ENCODE measurements at regions not wholly inside any gene's neighbourhood (a gene's known extent, or its start where the extent isn't known, plus 50 kb on each side); places are given as distances from the start of the nearest gene placed in this dataset.
"Not testable (repeated sequence)": the region's sequence is repeated elsewhere in the genome, so short reads cannot be mapped to it uniquely, and the experiment has no call there.

DNA sequence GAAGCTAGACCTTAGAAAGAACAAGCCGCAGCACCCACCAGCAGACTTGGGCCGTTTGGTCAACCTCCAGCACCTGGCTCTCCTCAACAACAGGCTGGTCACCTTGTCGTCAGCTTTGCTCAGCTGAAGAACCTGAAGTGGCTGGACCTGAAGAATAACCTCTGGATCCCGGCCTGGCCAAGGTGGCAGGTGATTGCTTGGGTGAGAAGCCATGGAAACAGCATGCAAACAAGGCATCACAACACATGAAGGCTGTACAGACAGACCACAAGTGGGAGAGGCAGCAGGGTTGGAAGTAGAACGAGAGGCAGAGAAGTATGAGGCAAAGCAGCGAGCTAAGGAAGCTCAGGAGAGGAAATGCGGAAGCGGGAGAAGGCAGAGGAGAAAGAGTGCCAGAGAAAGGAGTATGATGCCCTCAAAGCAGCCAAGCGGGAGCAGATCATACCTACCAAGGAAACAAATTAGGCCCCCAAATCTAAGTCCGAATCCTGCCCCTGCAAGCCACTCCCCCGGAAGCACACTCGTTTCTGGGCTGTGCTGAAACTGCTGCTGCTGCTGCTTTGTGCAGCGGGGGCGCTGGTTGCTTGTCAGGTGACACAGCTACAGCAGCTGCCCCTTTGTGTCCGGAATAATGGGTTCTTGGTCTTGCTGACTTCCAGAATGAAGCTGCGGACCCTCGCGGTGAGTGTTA is 121.6 kb upstream of the LGSN start:
- no peak for DNase-seq

GRCh38 chr6:63442870-63443269 is 123.1 kb upstream of the LGSN start:
- no peak for DNase-seq

DNA sequence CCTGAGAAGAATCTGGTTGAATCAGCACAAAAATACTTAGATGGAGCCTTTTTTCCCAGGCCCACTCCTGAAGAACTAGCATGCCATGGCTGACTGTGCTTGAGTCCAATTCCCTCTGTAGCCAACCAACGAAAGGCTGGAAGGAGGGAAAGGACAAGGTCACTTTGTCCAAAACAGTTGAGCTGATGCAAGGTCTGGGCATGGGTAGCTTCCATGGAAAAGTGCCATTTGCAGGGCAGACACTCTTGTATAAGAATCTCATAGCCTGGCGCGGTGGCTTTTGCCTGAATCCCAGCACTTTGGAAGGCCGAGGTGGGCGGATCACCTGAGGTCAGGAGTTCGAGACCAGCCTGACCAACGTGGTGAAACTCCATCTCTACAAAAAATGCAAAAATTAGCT is 125.0 kb upstream of the LGSN start:
- DNase-seq: no peak

GRCh38 chr6:63446405-63446804 is 125.9 kb upstream of the LOC128125822 start:
- no peak for DNase-seq

- no peak for DNase-seq
Observed at GRCh38 chr6:63447134-63447533, 125.1 kb upstream of the LOC128125822 start.

GRCh38 chr6:63448229-63448628 is 124.1 kb upstream of the LOC128125822 start:
- DNase-seq: no peak

GRCh38 chr6:63449714-63450113 is 122.6 kb upstream of the LOC128125822 start:
- DNase-seq: no peak

DNA sequence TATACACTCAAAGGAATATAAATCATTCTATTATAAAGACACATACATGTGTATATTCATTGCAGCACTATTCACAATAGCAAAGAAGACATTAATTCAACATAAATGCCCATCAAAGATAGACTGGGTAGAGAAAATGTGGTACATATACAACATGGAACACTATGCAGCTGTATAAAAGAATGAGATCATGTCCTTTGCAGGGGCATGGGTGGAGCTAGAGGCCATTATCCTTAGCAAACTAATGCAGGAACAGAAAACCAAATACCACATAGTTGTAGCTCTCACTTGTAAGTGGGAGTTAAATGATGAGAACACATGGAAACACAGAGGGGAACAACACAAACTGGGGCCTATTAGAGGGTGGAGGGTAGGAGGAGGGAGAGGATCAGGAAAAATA is 121.0 kb upstream of the LOC128125822 start:
- no peak for DNase-seq

GRCh38 chr6:63452125-63452524 is 120.2 kb upstream of the LOC128125822 start:
- no peak for DNase-seq

GRCh38 chr6:63456734-63457133 is 115.5 kb upstream of the LOC128125822 start:
- DNase-seq: no peak

GRCh38 chr6:63458480-63459115 is 113.7 kb upstream of the LOC128125822 start:
- no peak for DNase-seq

DNA sequence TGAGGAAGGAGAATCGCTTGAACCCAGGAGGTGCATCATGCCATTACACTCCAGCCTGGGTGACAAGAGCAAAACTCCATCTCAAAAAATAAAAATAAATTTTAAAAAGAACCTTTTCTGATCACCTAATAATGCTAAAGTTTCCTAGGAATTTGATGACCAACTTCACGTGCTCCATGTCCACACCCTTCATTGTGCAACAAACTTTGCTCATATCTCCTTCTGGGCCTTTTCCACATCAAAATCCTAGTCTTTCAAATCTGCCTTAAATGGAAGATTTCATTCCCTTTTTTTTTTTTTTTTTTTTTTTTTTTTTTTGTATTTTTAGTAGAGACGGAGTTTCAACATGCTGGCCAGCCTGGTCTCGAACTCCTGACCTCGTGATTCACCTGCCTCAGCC is 112.5 kb upstream of the LOC128125822 start:
- DNase-seq: no peak

DNA sequence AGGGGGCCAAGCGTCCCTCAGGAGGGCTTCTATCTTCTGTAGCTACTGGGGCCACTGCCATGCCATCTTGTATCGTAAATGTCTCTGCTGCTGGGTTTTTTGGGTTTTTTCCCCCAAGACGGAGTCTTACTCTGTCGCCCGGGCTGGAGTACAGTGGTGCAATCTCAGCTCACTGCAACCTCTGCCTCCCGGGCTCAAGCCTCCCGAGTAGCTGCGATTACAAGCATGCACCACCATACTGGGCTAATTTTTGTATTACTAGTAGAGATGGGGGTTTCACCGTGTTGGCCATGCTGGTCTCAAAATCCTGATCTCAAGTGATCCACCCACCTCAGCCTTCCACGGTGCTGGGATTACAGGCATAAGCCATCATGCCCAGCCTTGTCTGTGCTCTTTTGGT is 111.3 kb upstream of the LOC128125822 start:
- no peak for DNase-seq

DNA sequence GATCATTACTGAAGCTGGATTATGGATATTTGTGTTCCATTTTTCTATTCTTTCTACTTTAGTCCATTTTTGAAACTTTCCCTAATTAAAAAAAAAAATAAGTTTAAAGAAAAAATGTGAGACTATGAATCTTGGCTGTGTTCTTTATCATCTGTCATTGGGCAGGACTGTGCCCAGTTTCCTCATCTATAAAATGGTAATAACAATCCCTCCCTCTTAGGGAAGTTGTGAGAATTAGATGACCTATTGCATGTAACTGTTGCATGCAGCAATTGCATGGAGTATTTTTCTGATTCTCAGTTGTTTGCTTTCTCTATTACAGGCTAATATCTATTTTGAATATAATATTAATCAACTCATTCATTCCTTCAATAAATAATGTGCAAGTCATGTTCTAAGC is 108.2 kb upstream of the LOC128125822 start:
- no peak for DNase-seq

- no peak for DNase-seq
Observed at GRCh38 chr6:63465750-63466149, 106.5 kb upstream of the LOC128125822 start.

- DNase-seq: no peak
Observed at GRCh38 chr6:63466242-63466733, 106.0 kb upstream of the LOC128125822 start.

DNA sequence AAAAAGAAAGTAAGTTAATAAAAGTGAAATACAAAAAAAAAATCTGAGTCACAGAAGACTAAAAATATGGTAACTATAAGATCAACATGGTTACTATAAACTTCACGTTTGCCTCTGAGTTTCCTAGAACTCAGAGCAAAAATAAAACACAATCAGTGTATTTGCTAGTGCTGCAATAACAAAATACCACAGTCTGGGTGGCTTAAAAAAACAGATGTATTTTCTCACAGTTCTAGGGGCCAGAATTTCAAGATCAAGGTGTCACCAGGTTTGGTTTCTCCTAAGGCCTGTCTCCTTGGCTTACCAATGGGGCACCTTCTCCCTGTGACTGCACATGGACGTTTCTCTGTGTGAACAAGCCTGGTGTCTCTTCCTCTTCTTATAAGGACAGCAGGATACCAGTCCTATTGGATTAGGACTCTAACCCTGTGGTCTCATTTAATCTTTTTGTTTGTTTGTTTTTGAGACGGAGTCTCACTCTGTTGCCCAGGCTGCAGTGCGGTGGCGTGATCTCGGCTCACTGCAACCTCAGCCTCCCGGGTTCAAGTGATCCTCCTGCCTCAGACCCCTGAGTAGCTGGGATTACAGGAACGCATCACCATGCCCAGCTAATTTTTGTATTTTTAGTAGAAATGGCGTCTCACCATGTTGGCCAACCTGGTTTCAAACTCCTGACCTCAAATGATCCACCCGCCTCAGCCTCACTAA is 104.9 kb upstream of the LOC128125822 start:
- no peak for DNase-seq

GRCh38 chr6:63471145-63471544 is 101.1 kb upstream of the LOC128125822 start:
- not testable (repeated sequence) for DNase-seq

GRCh38 chr6:63471654-63472053 is 100.6 kb upstream of the LOC128125822 start:
- DNase-seq: no peak

DNA sequence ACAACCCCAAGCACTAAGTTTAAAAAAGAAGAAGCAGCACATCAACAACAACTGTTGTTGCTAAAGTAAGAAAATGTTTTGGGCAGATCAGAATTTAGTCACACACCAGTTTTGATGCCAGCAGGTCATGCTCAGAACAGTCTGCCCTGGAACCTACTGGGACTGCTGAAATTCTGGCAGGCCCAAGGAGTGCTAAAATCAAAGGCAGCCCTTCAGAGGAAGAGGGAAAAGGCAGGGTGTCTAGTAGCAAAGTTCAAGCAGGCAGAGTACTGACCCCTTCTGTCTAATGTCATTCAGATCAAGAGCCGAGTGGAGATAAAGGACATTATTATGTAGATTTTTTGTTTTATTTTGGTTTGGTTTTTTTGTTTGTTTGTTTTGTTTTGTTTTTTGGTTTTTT is 96.6 kb upstream of the LOC128125822 start:
- DNase-seq: no peak

GRCh38 chr6:63476302-63476701 is 96.0 kb upstream of the LOC128125822 start:
- DNase-seq: no peak

- DNase-seq: no peak
Observed at GRCh38 chr6:63477422-63478040, 94.7 kb upstream of the LOC128125822 start.

DNA sequence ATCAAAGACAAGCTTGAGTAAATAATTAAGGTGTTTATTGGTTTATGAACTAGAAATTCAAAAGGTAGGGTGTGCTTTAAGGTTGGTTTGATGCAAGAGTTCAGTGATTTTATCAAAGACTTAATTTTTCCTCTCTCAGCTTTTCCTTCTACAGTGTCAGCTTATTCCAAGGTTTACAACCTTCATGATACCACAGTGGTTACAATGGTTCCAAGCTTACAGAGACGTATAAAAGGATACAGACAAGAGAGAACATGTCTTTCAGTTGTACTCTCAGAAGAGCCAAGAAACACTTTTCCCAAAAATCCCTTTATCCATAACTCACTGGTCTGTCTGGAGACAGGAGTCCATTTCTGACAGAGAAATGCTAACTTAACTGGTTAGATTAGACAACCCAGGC is 93.5 kb upstream of the LOC128125822 start:
- DNase-seq: no peak

DNA sequence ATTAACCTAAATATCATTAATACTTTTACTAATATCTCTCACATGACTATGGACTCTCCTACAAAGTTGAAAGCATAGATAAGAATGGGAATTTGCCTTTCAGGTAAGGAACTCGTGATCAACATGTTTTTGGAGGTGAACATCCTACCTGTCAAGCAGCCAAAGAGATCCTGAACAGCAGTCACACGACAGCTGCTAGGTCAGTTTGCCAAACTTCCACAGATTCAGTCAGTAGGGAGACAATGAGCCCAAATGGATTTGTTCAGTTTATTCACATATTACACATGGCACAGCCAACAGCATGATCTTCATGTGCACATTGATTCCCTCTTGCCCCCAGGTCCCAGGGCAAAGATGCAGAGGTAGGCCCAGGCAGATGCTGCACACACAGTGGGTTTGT is 86.1 kb upstream of the LOC128125822 start:
- DNase-seq: no peak

All from right hindlimb (tissue), 1 donor.